GM12875 (cell line): ENCODE measurements at regions not wholly inside any gene's neighbourhood (a gene's known extent, or its start where the extent isn't known, plus 50 kb on each side); places are given as distances from the start of the nearest gene placed in this dataset.
"Not testable (repeated sequence)": the region's sequence is repeated elsewhere in the genome, so short reads cannot be mapped to it uniquely, and the experiment has no call there.

Source experiments
- H3K4me3 ChIP-seq: one replicate; pipeline ENCODE4 v1.5.1; 2011; ENCODE audit warnings: low read depth, low read length, control low read depth
- CTCF ChIP-seq: IDR thresholded peaks from 2 replicates; pipeline ENCODE4 v1.5.1; 2011; ENCODE audit warnings: low read depth, mild to moderate bottlenecking, control low read depth, inconsistent platforms, low read length, moderate library complexity, borderline replicate concordance; ENCODE audit not compliant: insufficient read depth

- no peak overlapping the region for H3K4me3 ChIP-seq
- no peak for TF ChIP-seq CTCF
These were observed 147.3 kb upstream of the C11orf58 start for GRCh38 chr11:16591157-16591556.

GRCh38 chr11:16587670-16588069 lies 150.8 kb upstream of the C11orf58 start:
- no peak for TF ChIP-seq CTCF
- H3K4me3 ChIP-seq = no peak overlapping the region

GRCh38 chr11:16584569-16584968 lies 153.9 kb upstream of the C11orf58 start:
- no peak for TF ChIP-seq CTCF
- no peak overlapping the region for H3K4me3 ChIP-seq

GRCh38 chr11:16581078-16581477 lies 157.4 kb upstream of the C11orf58 start:
- H3K4me3 ChIP-seq = not testable (repeated sequence)

- H3K4me3 ChIP-seq = no peak overlapping the region
- TF ChIP-seq CTCF = no peak
These were observed 161.0 kb upstream of the C11orf58 start for GRCh38 chr11:16577490-16577889.

- H3K4me3 ChIP-seq = not testable (repeated sequence)
These were observed 163.6 kb upstream of the C11orf58 start for GRCh38 chr11:16574889-16575288.

- no peak for TF ChIP-seq CTCF
- H3K4me3 ChIP-seq = no peak overlapping the region
These were observed 165.5 kb upstream of the C11orf58 start for GRCh38 chr11:16572945-16573344.

- TF ChIP-seq CTCF = no peak
- no peak overlapping the region for H3K4me3 ChIP-seq
These were observed 177.3 kb upstream of the C11orf58 start for GRCh38 chr11:16561150-16561549.
